HG02759 (cell line): ENCODE measurements at regions not wholly inside any gene's neighbourhood (a gene's known extent, or its start where the extent isn't known, plus 50 kb on each side); places are given as distances from the start of the nearest gene placed in this dataset.
"Not testable (repeated sequence)": the region's sequence is repeated elsewhere in the genome, so short reads cannot be mapped to it uniquely, and the experiment has no call there.

Source experiments
- ATAC-seq: cut with Tn5 transposase; IDR thresholded peaks from one replicate; pipeline ENCODE4 v1.9.1; 2021; ENCODE audit warnings: mild to moderate bottlenecking, moderate library complexity; ENCODE audit not compliant: unreplicated experiment

- ATAC-seq: not testable (repeated sequence)
Measured at GRCh38 chr2:37757456-37757855, 86.0 kb upstream of the CDC42EP3 start.

GRCh38 chr2:37758141-37758601, 86.7 kb upstream of the CDC42EP3 start:
- ATAC-seq: not testable (repeated sequence)

- ATAC-seq: not testable (repeated sequence)
Measured at GRCh38 chr2:37759989-37760388, 88.5 kb upstream of the CDC42EP3 start.

GRCh38 chr2:37760471-37760870, 89.0 kb upstream of the CDC42EP3 start:
- ATAC-seq: no peak

GRCh38 chr2:37762281-37762680, 90.8 kb upstream of the CDC42EP3 start:
- not testable (repeated sequence) for ATAC-seq

GRCh38 chr2:37764739-37765138, 93.3 kb upstream of the CDC42EP3 start:
- no peak for ATAC-seq

GRCh38 chr2:37766106-37766505, 94.7 kb upstream of the CDC42EP3 start:
- ATAC-seq: no peak

- ATAC-seq: no peak
Measured at GRCh38 chr2:37767046-37767445, 95.6 kb upstream of the CDC42EP3 start.

- ATAC-seq: no peak
Measured at GRCh38 chr2:37767959-37768925, 96.8 kb upstream of the CDC42EP3 start.

- ATAC-seq: no peak
Measured at GRCh38 chr2:37769551-37769950, 98.1 kb upstream of the CDC42EP3 start.

- no peak for ATAC-seq
Measured at GRCh38 chr2:37770797-37771196, 99.4 kb upstream of the CDC42EP3 start.

- no peak for ATAC-seq
Measured at GRCh38 chr2:37771600-37772088, 100.2 kb upstream of the CDC42EP3 start.

GRCh38 chr2:37773371-37774130, 102.1 kb upstream of the CDC42EP3 start:
- no peak for ATAC-seq

GRCh38 chr2:37774171-37774944, 102.9 kb upstream of the CDC42EP3 start:
- ATAC-seq: not testable (repeated sequence)

- ATAC-seq: no peak
Measured at GRCh38 chr2:37774976-37775907, 103.8 kb upstream of the CDC42EP3 start.

- no peak for ATAC-seq
Measured at GRCh38 chr2:37775908-37776250, 104.4 kb upstream of the CDC42EP3 start.

- no peak for ATAC-seq
Measured at GRCh38 chr2:37776487-37776886, 105.0 kb upstream of the CDC42EP3 start.

- no peak for ATAC-seq
Measured at GRCh38 chr2:37779139-37779538, 107.7 kb upstream of the CDC42EP3 start.

- no peak for ATAC-seq
Measured at GRCh38 chr2:37779611-37780386, 108.4 kb upstream of the CDC42EP3 start.
